Adipocyte (in vitro differentiated cells): ENCODE measurements at regions not wholly inside any gene's neighbourhood (a gene's known extent, or its start where the extent isn't known, plus 50 kb on each side); places are given as distances from the start of the nearest gene placed in this dataset.

Experiments used
- DNase-seq: peaks from one replicate; pipeline ENCODE4 v3.0.0-alpha.2; 2015; ENCODE audit warnings: low read depth
- H3K27me3 ChIP-seq: replicated peaks from 2 replicates; pipeline ENCODE4 v1.7.0; 2013; ENCODE audit warnings: mild to moderate bottlenecking, low read length, moderate library complexity; ENCODE audit not compliant: control insufficient read depth, insufficient read depth
- H3K36me3 ChIP-seq: 2 replicates; pipeline ENCODE4 v1.7.0; 2013; ENCODE audit warnings: low read length, mild to moderate bottlenecking, moderate library complexity; ENCODE audit not compliant: control insufficient read depth, insufficient read depth, severe bottlenecking
- H3K4me1 ChIP-seq: 2 replicates; pipeline ENCODE4 v1.7.0; 2013; ENCODE audit warnings: mild to moderate bottlenecking, low read length, moderate library complexity; ENCODE audit not compliant: control insufficient read depth, insufficient read depth
- H3K4me3 ChIP-seq: 2 replicates; pipeline ENCODE4 v1.7.0; 2013; ENCODE audit warnings: mild to moderate bottlenecking, low read length, moderate library complexity
- H3K9ac ChIP-seq: 2 replicates; pipeline ENCODE4 v1.7.0; 2013; ENCODE audit warnings: mild to moderate bottlenecking, low read length, moderate library complexity
- H3K9me3 ChIP-seq: 2 replicates; pipeline ENCODE4 v1.7.0; 2013; ENCODE audit warnings: mild to moderate bottlenecking, low read length, moderate library complexity; ENCODE audit not compliant: control insufficient read depth

- Histone ChIP-seq H3K36me3 (no peaks in the 10 kb centered on the region), H3K9me3 (no peaks in the 10 kb centered on the region), H3K4me3 (no peak overlapping the region), H3K4me1 (no peaks in the 10 kb centered on the region), H3K27me3 (peaks cover 7% of the 10 kb centered on the region), H3K9ac (no peak overlapping the region)
- no peak for DNase-seq
Measured at GRCh38 chr7:132051311-132051710, 494.9 kb upstream of the PODXL start.

GRCh38 chr7:132049462-132050304, 493.3 kb upstream of the PODXL start:
- Histone ChIP-seq H3K4me1 (no peaks in the 10 kb centered on the region), H3K27me3 (peaks cover 7% of the 10 kb centered on the region), H3K4me3 (no peak overlapping the region), H3K9me3 (no peaks in the 10 kb centered on the region), H3K9ac (no peak overlapping the region), H3K36me3 (no peaks in the 10 kb centered on the region)
- peak; percentile 16 for DNase-seq

GRCh38 chr7:132045481-132045980, 489.1 kb upstream of the PODXL start:
- Histone ChIP-seq H3K4me3 (no peak overlapping the region), H3K27me3 (no peaks in the 10 kb centered on the region), H3K9ac (no peak overlapping the region), H3K36me3 (no peaks in the 10 kb centered on the region), H3K4me1 (no peaks in the 10 kb centered on the region), H3K9me3 (peaks cover 8% of the 10 kb centered on the region)
- no peak for DNase-seq

- no peaks in the 10 kb centered on the region for H3K27me3 ChIP-seq
- H3K9ac ChIP-seq, result no peak overlapping the region
- no peak for DNase-seq
- H3K4me1 ChIP-seq, result no peaks in the 10 kb centered on the region
- H3K4me3 ChIP-seq, result no peak overlapping the region
- H3K36me3 ChIP-seq, result no peaks in the 10 kb centered on the region
- peaks cover 8% of the 10 kb centered on the region for H3K9me3 ChIP-seq
Measured at GRCh38 chr7:132045002-132045401, 488.6 kb upstream of the PODXL start.

GRCh38 chr7:132044247-132044646, 487.8 kb upstream of the PODXL start:
- Histone ChIP-seq H3K4me3 (no peak overlapping the region), H3K9me3 (peaks cover 8% of the 10 kb centered on the region), H3K9ac (no peak overlapping the region), H3K4me1 (no peaks in the 10 kb centered on the region), H3K27me3 (peaks cover 6% of the 10 kb centered on the region), H3K36me3 (no peaks in the 10 kb centered on the region)
- no peak for DNase-seq

GRCh38 chr7:132041108-132041507, 484.7 kb upstream of the PODXL start:
- no peaks in the 10 kb centered on the region for H3K36me3 ChIP-seq
- H3K4me1 ChIP-seq, result no peaks in the 10 kb centered on the region
- H3K9me3 ChIP-seq, result peaks cover 8% of the 10 kb centered on the region

GRCh38 chr7:132035517-132036362, 479.3 kb upstream of the PODXL start:
- Histone ChIP-seq H3K4me1 (peaks cover 1% of the 10 kb centered on the region), H3K36me3 (no peaks in the 10 kb centered on the region), H3K9me3 (no peaks in the 10 kb centered on the region), H3K9ac (no peak overlapping the region), H3K27me3 (peaks cover 38% of the 10 kb centered on the region), H3K4me3 (no peak overlapping the region)
- no peak for DNase-seq

More at GRCh38 chr7:132041108-132041507, 484.7 kb upstream of the PODXL start:
- Histone ChIP-seq H3K9ac (no peak overlapping the region), H3K27me3 (peaks cover 25% of the 10 kb centered on the region), H3K4me3 (no peak overlapping the region)
- DNase-seq, result no peak

GRCh38 chr7:132034748-132035416, 478.5 kb upstream of the PODXL start:
- no peaks in the 10 kb centered on the region for H3K36me3 ChIP-seq
- H3K9ac ChIP-seq, result no peak overlapping the region
- DNase-seq, result no peak
- peaks cover 38% of the 10 kb centered on the region for H3K27me3 ChIP-seq
- H3K9me3 ChIP-seq, result no peaks in the 10 kb centered on the region
- no peak overlapping the region for H3K4me3 ChIP-seq
- H3K4me1 ChIP-seq, result peaks cover 10% of the 10 kb centered on the region

GRCh38 chr7:132030883-132031282, 474.5 kb upstream of the PODXL start:
- Histone ChIP-seq H3K4me3 (no peak overlapping the region), H3K9ac (no peak overlapping the region), H3K9me3 (no peaks in the 10 kb centered on the region), H3K4me1 (peaks cover 14% of the 10 kb centered on the region), H3K27me3 (peaks cover 12% of the 10 kb centered on the region), H3K36me3 (no peaks in the 10 kb centered on the region)
- no peak for DNase-seq

- H3K4me3 ChIP-seq, result no peak overlapping the region
- no peaks in the 10 kb centered on the region for H3K36me3 ChIP-seq
- peak; percentile 4 for DNase-seq
- H3K27me3 ChIP-seq, result peaks cover 5% of the 10 kb centered on the region
- H3K4me1 ChIP-seq, result peaks cover 14% of the 10 kb centered on the region
- H3K9ac ChIP-seq, result no peak overlapping the region
- no peaks in the 10 kb centered on the region for H3K9me3 ChIP-seq
Measured at GRCh38 chr7:132030086-132030568, 473.7 kb upstream of the PODXL start.
